ENCODE measurements at regions not wholly inside any gene's neighbourhood (a gene's known extent, or its start where the extent isn't known, plus 50 kb on each side); places are given as distances from the start of the nearest gene placed in this dataset.

- H3K4me1 ChIP-seq (ENCODE audit: low read length) = peaks cover 10% of the 10 kb centered on the region; the same call in 1 of the 2 replicates
- no peak for DNase-seq
- H3K9me2 ChIP-seq (replicated peaks; ENCODE audit: insufficient read depth, low read length) = no peaks in the 10 kb centered on the region
- no peak overlapping the region for H3K9ac ChIP-seq (ENCODE audit: low read length)
- H3K27me3 ChIP-seq (replicated peaks; ENCODE audit: insufficient read depth, low read length) = no peaks in the 10 kb centered on the region
- no peak overlapping the region for H3K27ac ChIP-seq (ENCODE audit: low read length)
- H3F3A ChIP-seq (ENCODE audit: insufficient read depth, low read length) = no peaks in the 10 kb centered on the region
- H4K20me1 ChIP-seq (ENCODE audit: insufficient read depth, low read length) = no peaks in the 10 kb centered on the region
- H3K9me3 ChIP-seq (replicated peaks; ENCODE audit: insufficient read depth, low read length) = no peaks in the 10 kb centered on the region
- H3K79me2 ChIP-seq (ENCODE audit: low read length) = no peaks in the 10 kb centered on the region
- no peak overlapping the region for H2AFZ ChIP-seq (ENCODE audit: low read length)
- H3K4me2 ChIP-seq (ENCODE audit: low read depth, low read length) = no peak overlapping the region
- no peaks in the 10 kb centered on the region for H3K36me3 ChIP-seq (replicated peaks; ENCODE audit: insufficient read depth, low read length)
- TF ChIP-seq CTCF (IDR thresholded peaks at IDR 0.05; ENCODE audit: low read length) (no peak), EZH2 (optimal IDR thresholded peaks at IDR 0.05; ENCODE audit: low read depth, low read length) (no peak), EZH2phosphoT487 (IDR thresholded peaks at IDR 0.05; ENCODE audit: low read length) (no peak)
- no peak overlapping the region for H3K4me3 ChIP-seq (ENCODE audit: low read length)
Observed at GRCh38 chr1:117732065-117732797, 126.4 kb downstream of the TENT5C start.

- Histone ChIP-seq H3K4me3 (ENCODE audit: low read length) (no peak overlapping the region), H3K27me3 (replicated peaks; ENCODE audit: insufficient read depth, low read length) (no peaks in the 10 kb centered on the region), H3K4me2 (ENCODE audit: low read depth, low read length) (no peak overlapping the region), H4K20me1 (ENCODE audit: insufficient read depth, low read length) (no peaks in the 10 kb centered on the region), H3K4me1 (ENCODE audit: low read length) (peaks cover 10% of the 10 kb centered on the region; the same call in 1 of the 2 replicates), H3F3A (ENCODE audit: insufficient read depth, low read length) (no peaks in the 10 kb centered on the region), H3K36me3 (replicated peaks; ENCODE audit: insufficient read depth, low read length) (no peaks in the 10 kb centered on the region), H3K79me2 (ENCODE audit: low read length) (no peaks in the 10 kb centered on the region), H3K9ac (ENCODE audit: low read length) (no peak overlapping the region), H3K9me2 (replicated peaks; ENCODE audit: insufficient read depth, low read length) (no peaks in the 10 kb centered on the region), H3K9me3 (replicated peaks; ENCODE audit: insufficient read depth, low read length) (no peaks in the 10 kb centered on the region), H3K27ac (ENCODE audit: low read length) (no peak overlapping the region), H2AFZ (ENCODE audit: low read length) (no peak overlapping the region)
- DNase-seq = no peak
- no peak for TF ChIP-seq CTCF (IDR thresholded peaks at IDR 0.05; ENCODE audit: low read length)
- no peak for TF ChIP-seq EZH2phosphoT487 (IDR thresholded peaks at IDR 0.05; ENCODE audit: low read length)
- no peak for TF ChIP-seq EZH2 (optimal IDR thresholded peaks at IDR 0.05; ENCODE audit: low read depth, low read length)
Observed at GRCh38 chr1:117732956-117733355, 127.1 kb downstream of the TENT5C start.

GRCh38 chr1:117734403-117734802, 128.6 kb downstream of the TENT5C start:
- no peaks in the 10 kb centered on the region for H3K79me2 ChIP-seq (ENCODE audit: low read length)
- TF ChIP-seq CTCF (IDR thresholded peaks at IDR 0.05; ENCODE audit: low read length) (no peak), EZH2 (optimal IDR thresholded peaks at IDR 0.05; ENCODE audit: low read depth, low read length) (no peak), EZH2phosphoT487 (IDR thresholded peaks at IDR 0.05; ENCODE audit: low read length) (no peak)
- H3K4me2 ChIP-seq (ENCODE audit: low read depth, low read length) = peak overlapping the region; percentile 60; the same call in 1 of the 2 replicates
- no peak overlapping the region for H3K27ac ChIP-seq (ENCODE audit: low read length)
- H3K27me3 ChIP-seq (replicated peaks; ENCODE audit: insufficient read depth, low read length) = no peaks in the 10 kb centered on the region
- peaks cover 10% of the 10 kb centered on the region; the same call in 1 of the 2 replicates for H3K4me1 ChIP-seq (ENCODE audit: low read length)
- no peaks in the 10 kb centered on the region for H3F3A ChIP-seq (ENCODE audit: insufficient read depth, low read length)
- no peak for DNase-seq
- H2AFZ ChIP-seq (ENCODE audit: low read length) = peak overlapping the region; percentile 84; the same call in 1 of the 2 replicates
- H3K4me3 ChIP-seq (ENCODE audit: low read length) = no peak overlapping the region
- no peaks in the 10 kb centered on the region for H4K20me1 ChIP-seq (ENCODE audit: insufficient read depth, low read length)
- no peaks in the 10 kb centered on the region for H3K9me3 ChIP-seq (replicated peaks; ENCODE audit: insufficient read depth, low read length)
- no peaks in the 10 kb centered on the region for H3K9me2 ChIP-seq (replicated peaks; ENCODE audit: insufficient read depth, low read length)
- H3K9ac ChIP-seq (ENCODE audit: low read length) = no peak overlapping the region
- no peaks in the 10 kb centered on the region for H3K36me3 ChIP-seq (replicated peaks; ENCODE audit: insufficient read depth, low read length)

Data from MM.1S (cell line).